ENCODE measurements at regions not wholly inside any gene's neighbourhood (a gene's known extent, or its start where the extent isn't known, plus 50 kb on each side); places are given as distances from the start of the nearest gene placed in this dataset.

- H3K9me3 ChIP-seq (ENCODE audit: control insufficient read depth in 4 of 4, low read length in 3 of 4): peaks cover 0 to 14% (median 6%) of the 10 kb centered on the region in 4 donors
- no peak for TF ChIP-seq JUND (IDR thresholded peaks at IDR 0.05)
- H3K4me3 ChIP-seq (ENCODE audit: low read depth in 1 of 3, low read length in 3 of 3): no peak overlapping the region
Measured at GRCh38 chr18:37956020-37956419, 390.4 kb upstream of the CELF4 start.

GRCh38 chr18:37955201-37955600 lies 389.6 kb upstream of the CELF4 start:
- no peak overlapping the region for H3K4me3 ChIP-seq (ENCODE audit: low read depth in 1 of 3, low read length in 3 of 3)
- H3K27me3 ChIP-seq (ENCODE audit: control insufficient read depth in 4 of 4, insufficient read depth in 4 of 4, low read length in 3 of 4): no peaks in the 10 kb centered on the region
- H3K9me3 ChIP-seq (ENCODE audit: control insufficient read depth in 4 of 4, low read length in 3 of 4): peaks cover 0 to 14% (median 4%) of the 10 kb centered on the region in 4 donors
- no peaks in the 10 kb centered on the region for H3K36me3 ChIP-seq (ENCODE audit: control insufficient read depth in 4 of 4, insufficient read depth in 3 of 4, low read depth in 1 of 4, low read length in 3 of 4)
- H3K9ac ChIP-seq (ENCODE audit: low read depth in 1 of 2, low read length in 2 of 2): no peak overlapping the region
- WGBS: 80% methylated on average over 2 of the region's 2 CpGs
- no peak overlapping the region for H3K27ac ChIP-seq (ENCODE audit: low read depth in 1 of 2, low read length in 2 of 2)
- TF ChIP-seq RXRA (IDR thresholded peaks at IDR 0.05) (no peak), JUND (IDR thresholded peaks at IDR 0.05) (no peak), MAX (IDR thresholded peaks at IDR 0.05) (no peak), CTCF (IDR thresholded peaks at IDR 0.05; ENCODE audit: low read depth, low read length, missing input control) (no peak), REST (IDR thresholded peaks at IDR 0.05) (no peak), YY1 (IDR thresholded peaks at IDR 0.05) (no peak), FOXA2 (IDR thresholded peaks at IDR 0.05) (no peak), TAF1 (conservative IDR thresholded peaks at IDR 0.05) (no peak), RAD21 (IDR thresholded peaks at IDR 0.05) (no peak), ZBTB33 (IDR thresholded peaks at IDR 0.05) (no peak), HNF4G (IDR thresholded peaks at IDR 0.05) (no peak), EGR1 (IDR thresholded peaks at IDR 0.05; ENCODE audit: low read depth in 2 of 2) (no peak), NR2F2 (IDR thresholded peaks at IDR 0.05) (no peak), FOXA1 (IDR thresholded peaks at IDR 0.05) (no peak), SP1 (IDR thresholded peaks at IDR 0.05) (no peak), GABPA (IDR thresholded peaks at IDR 0.05 in 1 of 2, conservative IDR thresholded peaks at IDR 0.05 in 1 of 2) (no peak), HNF4A (conservative IDR thresholded peaks at IDR 0.05) (no peak), ATF3 (IDR thresholded peaks at IDR 0.05) (no peak)
- no peaks in the 10 kb centered on the region for H3K4me1 ChIP-seq (ENCODE audit: control insufficient read depth in 4 of 4, insufficient read depth in 4 of 4, low read length in 3 of 4)
- DNase-seq (ENCODE audit: low spot score): no peak

More at GRCh38 chr18:37956020-37956419, 390.4 kb upstream of the CELF4 start:
- no peaks in the 10 kb centered on the region for H3K36me3 ChIP-seq (ENCODE audit: control insufficient read depth in 4 of 4, insufficient read depth in 3 of 4, low read depth in 1 of 4, low read length in 3 of 4)
- no peak overlapping the region for H3K27ac ChIP-seq (ENCODE audit: low read depth in 1 of 2, low read length in 2 of 2)
- H3K4me1 ChIP-seq (ENCODE audit: control insufficient read depth in 4 of 4, insufficient read depth in 4 of 4, low read length in 3 of 4): no peaks in the 10 kb centered on the region
- WGBS: 48% methylated on average over 2 of the region's 2 CpGs
- no peaks in the 10 kb centered on the region for H3K27me3 ChIP-seq (ENCODE audit: control insufficient read depth in 4 of 4, insufficient read depth in 4 of 4, low read length in 3 of 4)
- no peak for DNase-seq (ENCODE audit: low spot score)
- no peak overlapping the region for H3K9ac ChIP-seq (ENCODE audit: low read depth in 1 of 2, low read length in 2 of 2)

Measured in liver (tissue), 8 donors.